Neural cell (in vitro differentiated cells): ENCODE measurements at regions not wholly inside any gene's neighbourhood (a gene's known extent, or its start where the extent isn't known, plus 50 kb on each side); places are given as distances from the start of the nearest gene placed in this dataset.

ENCODE experiments used
- POLR2AphosphoS5 ChIP-seq: IDR thresholded peaks from 2 replicates; pipeline ENCODE4 v1.6.1; 2012
- TF ChIP-seq, protein P1 (sequence below): fragments of 450-650 bp; IDR thresholded peaks from 2 replicates; pipeline ENCODE4 v1.5.1; 2014; ENCODE audit warnings: antibody characterized with exemption, mild to moderate bottlenecking, moderate library complexity; ENCODE audit not compliant: poor library complexity, severe bottlenecking

DNA sequence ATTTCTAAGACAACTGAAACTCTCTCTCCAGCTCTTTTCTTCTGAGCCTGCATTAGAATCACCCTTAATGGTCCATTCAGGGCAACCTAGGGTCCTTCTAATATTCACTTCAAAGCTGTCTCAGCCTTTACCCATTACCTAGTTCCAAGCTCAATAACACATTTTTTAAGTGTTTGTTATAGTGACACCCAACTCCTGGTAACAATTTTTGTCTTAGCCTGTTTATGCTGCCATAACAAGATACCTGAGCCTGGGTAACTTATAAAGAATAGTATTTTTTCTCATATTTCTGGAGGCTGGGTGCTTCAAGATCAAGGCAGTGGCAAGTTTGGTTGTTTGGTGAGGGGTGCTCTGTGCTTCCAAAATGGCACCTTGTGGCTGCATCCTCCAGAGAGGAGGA, 531.5 kb upstream of the USP24 start:
- TF ChIP-seq, protein P1, sequence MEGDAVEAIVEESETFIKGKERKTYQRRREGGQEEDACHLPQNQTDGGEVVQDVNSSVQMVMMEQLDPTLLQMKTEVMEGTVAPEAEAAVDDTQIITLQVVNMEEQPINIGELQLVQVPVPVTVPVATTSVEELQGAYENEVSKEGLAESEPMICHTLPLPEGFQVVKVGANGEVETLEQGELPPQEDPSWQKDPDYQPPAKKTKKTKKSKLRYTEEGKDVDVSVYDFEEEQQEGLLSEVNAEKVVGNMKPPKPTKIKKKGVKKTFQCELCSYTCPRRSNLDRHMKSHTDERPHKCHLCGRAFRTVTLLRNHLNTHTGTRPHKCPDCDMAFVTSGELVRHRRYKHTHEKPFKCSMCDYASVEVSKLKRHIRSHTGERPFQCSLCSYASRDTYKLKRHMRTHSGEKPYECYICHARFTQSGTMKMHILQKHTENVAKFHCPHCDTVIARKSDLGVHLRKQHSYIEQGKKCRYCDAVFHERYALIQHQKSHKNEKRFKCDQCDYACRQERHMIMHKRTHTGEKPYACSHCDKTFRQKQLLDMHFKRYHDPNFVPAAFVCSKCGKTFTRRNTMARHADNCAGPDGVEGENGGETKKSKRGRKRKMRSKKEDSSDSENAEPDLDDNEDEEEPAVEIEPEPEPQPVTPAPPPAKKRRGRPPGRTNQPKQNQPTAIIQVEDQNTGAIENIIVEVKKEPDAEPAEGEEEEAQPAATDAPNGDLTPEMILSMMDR = no peak
- TF ChIP-seq POLR2AphosphoS5 = no peak
